ENCODE measurements at regions not wholly inside any gene's neighbourhood (a gene's known extent, or its start where the extent isn't known, plus 50 kb on each side); places are given as distances from the start of the nearest gene placed in this dataset.

- WGBS, 4 donors, result 13 to 32% (median 26%) methylated on average over 1 of the region's 1 CpG
Measured at GRCh38 chr6:92777146-92777740, 642.1 kb downstream of the EPHA7 start.

GRCh38 chr6:92770540-92770939 is 648.8 kb downstream of the EPHA7 start:
- DNase-seq, result no peak
- no peak overlapping the region for H3K4me3 ChIP-seq
- no peaks in the 10 kb centered on the region for H3K9me3 ChIP-seq
- TF ChIP-seq POLR2A (IDR thresholded peaks at IDR 0.05), result no peak
- no peak for TF ChIP-seq CTCF (IDR thresholded peaks at IDR 0.05)
- 64 to 82% (median 71%) methylated on average over 5 of the region's 5 CpGs for whole genome bisulfite sequencing, 4 donors
- no peaks in the 10 kb centered on the region for H3K4me1 ChIP-seq
- no peak for ATAC-seq
- H3K36me3 ChIP-seq, result no peaks in the 10 kb centered on the region
- H3K27ac ChIP-seq, result no peak overlapping the region
- H3K27me3 ChIP-seq, result no peaks in the 10 kb centered on the region
- intact Hi-C loops (cut with DNase I), result loop anchor here in 2 of 10 donors (10.0 kb wide), 1 partner anchor 646 kb away; no protein-coding TSS in a partner anchor

More at GRCh38 chr6:92777146-92777740, 642.1 kb downstream of the EPHA7 start:
- no peak for DNase-seq
- no peak overlapping the region for H3K4me3 ChIP-seq
- no peaks in the 10 kb centered on the region for H3K9me3 ChIP-seq
- intact Hi-C loops (cut with DNase I), result loop anchor here in 2 of 10 donors (10.0 kb wide), 1 partner anchor 652 kb away; no protein-coding TSS in a partner anchor
- no peaks in the 10 kb centered on the region for H3K27me3 ChIP-seq
- ATAC-seq, result no peak
- H3K36me3 ChIP-seq, result no peaks in the 10 kb centered on the region
- H3K27ac ChIP-seq, result no peak overlapping the region
- TF ChIP-seq POLR2A (IDR thresholded peaks at IDR 0.05) (no peak), CTCF (IDR thresholded peaks at IDR 0.05) (peak; percentile 28 to 66 (median 47))
- peaks cover 0 to 6% (median 0%) of the 10 kb centered on the region in 12 donors for H3K4me1 ChIP-seq

- no peaks in the 10 kb centered on the region for H3K9me3 ChIP-seq
- no peak overlapping the region for H3K27ac ChIP-seq
- intact Hi-C loops (cut with DNase I), result no loop called here
- no peak for TF ChIP-seq CTCF (IDR thresholded peaks at IDR 0.05)
- no peak for TF ChIP-seq POLR2A (IDR thresholded peaks at IDR 0.05)
- peaks cover 0 to 5% (median 0%) of the 10 kb centered on the region in 12 donors for H3K4me1 ChIP-seq
- DNase-seq, result no peak
- no peak overlapping the region for H3K4me3 ChIP-seq
- H3K27me3 ChIP-seq, result no peaks in the 10 kb centered on the region
- WGBS, 4 donors, result 82 to 93% (median 89%) methylated on average over 1 of the region's 1 CpG
- no peaks in the 10 kb centered on the region for H3K36me3 ChIP-seq
- no peak for ATAC-seq
Measured at GRCh38 chr6:92767101-92767500, 652.3 kb downstream of the EPHA7 start.

- peaks cover 0 to 8% (median 0%) of the 10 kb centered on the region in 12 donors for H3K4me1 ChIP-seq
- H3K9me3 ChIP-seq, result no peaks in the 10 kb centered on the region
- intact Hi-C loops (cut with DNase I), result no loop called here
- DNase-seq (no peak), ATAC-seq (no peak)
- H3K36me3 ChIP-seq, result no peaks in the 10 kb centered on the region
- WGBS, 4 donors, result 67 to 84% (median 79%) methylated on average over 3 of the region's 3 CpGs
- H3K27ac ChIP-seq, result no peak overlapping the region
- H3K27me3 ChIP-seq, result no peaks in the 10 kb centered on the region
- no peak overlapping the region for H3K4me3 ChIP-seq
- no peak for TF ChIP-seq POLR2A (IDR thresholded peaks at IDR 0.05)
Measured at GRCh38 chr6:92763680-92764079, 655.7 kb downstream of the EPHA7 start.

- Histone ChIP-seq H3K9me3 (no peaks in the 10 kb centered on the region), H3K36me3 (no peaks in the 10 kb centered on the region), H3K4me1 (peaks cover 0 to 8% (median 0%) of the 10 kb centered on the region in 12 donors), H3K27ac (no peak overlapping the region), H3K27me3 (no peaks in the 10 kb centered on the region), H3K4me3 (no peak overlapping the region)
- ATAC-seq, result no peak
- TF ChIP-seq CTCF (IDR thresholded peaks at IDR 0.05) (no peak), POLR2A (IDR thresholded peaks at IDR 0.05) (no peak)
- WGBS, 4 donors, result 73 to 90% (median 82%) methylated on average over 2 of the region's 2 CpGs
- intact Hi-C loops (cut with DNase I), result no loop called here
- DNase-seq, result no peak
Measured at GRCh38 chr6:92763274-92763584, 656.1 kb downstream of the EPHA7 start.
